Dedifferentiated amniotic fluid mesenchymal stem cell (primary cell): ENCODE measurements at regions not wholly inside any gene's neighbourhood (a gene's known extent, or its start where the extent isn't known, plus 50 kb on each side); places are given as distances from the start of the nearest gene placed in this dataset.
"Not testable (repeated sequence)": the region's sequence is repeated elsewhere in the genome, so short reads cannot be mapped to it uniquely, and the experiment has no call there.

Experiments used
- DNase-seq: peaks from one replicate; pipeline ENCODE4 v3.0.0-alpha.2; 2016; ENCODE audit errors: extremely low spot score

DNA sequence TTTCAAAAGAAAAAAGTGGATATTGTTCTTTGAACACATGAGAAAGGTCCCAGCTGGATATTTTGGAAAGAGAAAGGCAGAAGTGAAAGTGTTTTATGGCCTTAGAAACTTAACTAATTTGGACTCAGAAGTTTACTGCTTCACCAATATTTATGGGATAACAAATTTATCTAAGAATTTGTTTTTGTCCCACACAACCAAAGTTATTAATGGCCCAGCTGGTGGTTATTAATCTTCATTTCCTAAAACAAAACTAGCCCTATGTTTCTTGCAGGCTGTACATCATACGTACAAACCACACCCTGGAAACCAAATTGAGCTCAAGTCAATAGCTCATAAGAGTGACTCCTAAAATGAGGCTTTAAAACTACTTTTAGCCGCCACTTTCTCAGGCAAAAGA lies 372.9 kb upstream of the LMCD1 start:
- DNase-seq = no peak

DNA sequence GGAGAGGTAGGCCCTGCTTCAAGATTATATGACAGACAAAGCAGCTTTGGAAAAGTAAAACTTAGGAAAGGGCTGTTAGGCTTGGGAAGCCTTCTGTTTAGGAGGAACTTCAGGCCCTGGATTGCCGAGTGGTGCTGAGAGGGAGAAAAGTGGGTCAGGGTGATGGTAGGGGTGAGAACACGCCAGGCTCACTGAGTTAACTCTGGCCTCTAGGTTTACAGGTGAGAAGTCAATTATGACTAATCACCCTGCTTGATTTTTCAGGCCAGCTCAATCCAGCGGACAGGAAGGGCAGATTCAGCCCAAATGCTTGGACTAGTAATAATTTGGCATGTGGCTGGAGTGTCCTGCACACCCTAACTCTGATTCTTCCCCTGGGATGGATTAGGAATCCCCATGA lies 365.1 kb upstream of the LMCD1 start:
- DNase-seq = no peak

DNA sequence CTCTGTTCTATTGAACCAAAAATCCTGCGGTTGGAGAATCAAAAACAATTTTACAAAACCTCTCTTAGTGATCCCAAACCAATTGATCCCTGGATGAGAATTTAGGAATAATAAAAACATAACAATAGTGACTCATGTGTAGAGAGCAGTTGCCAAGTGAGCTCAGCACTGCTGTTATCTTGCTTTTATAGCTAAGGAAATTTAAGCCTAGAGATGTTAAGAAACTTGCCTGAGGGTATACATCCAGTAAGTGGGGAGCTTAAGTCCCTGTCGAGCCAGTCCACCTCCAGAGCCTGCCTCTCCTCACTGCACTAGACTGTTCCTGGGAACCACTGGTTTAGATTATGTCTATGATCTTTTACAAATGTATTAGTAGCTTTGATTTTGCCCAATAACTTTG lies 358.4 kb upstream of the LMCD1 start:
- no peak for DNase-seq

DNA sequence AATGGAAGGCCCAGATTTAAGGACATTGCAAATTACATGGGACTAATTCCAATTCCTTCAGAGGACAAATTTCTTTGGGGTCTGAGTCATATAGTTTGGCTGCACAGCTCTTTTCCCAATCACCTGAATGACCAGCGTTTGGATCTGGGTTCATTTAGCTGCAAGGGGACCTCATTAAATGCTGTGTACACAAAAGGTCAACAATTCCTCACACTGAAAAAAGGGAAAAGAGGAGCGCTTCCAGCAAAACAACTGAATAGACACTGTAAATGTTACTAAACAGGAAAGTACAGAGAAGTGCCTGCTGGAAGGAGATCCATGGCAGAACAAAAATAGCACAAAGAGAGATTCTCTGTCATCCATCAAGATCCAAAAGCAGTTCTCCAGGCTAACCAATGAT lies 356.0 kb upstream of the LMCD1 start:
- DNase-seq = no peak

DNA sequence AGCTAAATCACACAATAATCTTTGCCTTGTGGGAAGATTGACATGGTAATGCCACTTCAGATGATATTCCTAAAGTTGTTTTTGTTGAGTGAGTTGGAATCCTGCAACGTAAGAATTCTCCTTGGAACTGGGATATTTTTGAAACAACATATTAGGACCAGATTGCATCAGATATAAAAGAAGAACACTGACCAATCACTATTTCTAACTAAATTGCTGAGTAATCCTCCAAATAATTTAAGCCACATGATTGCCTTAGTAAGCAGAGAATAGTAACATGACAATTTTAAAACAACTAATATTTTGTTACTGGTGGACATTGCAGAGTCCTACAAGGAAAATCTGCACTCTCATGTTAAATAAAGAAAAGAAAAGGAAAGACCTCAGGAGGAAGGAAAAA lies 353.9 kb upstream of the LMCD1 start:
- DNase-seq = peak; percentile 66

DNA sequence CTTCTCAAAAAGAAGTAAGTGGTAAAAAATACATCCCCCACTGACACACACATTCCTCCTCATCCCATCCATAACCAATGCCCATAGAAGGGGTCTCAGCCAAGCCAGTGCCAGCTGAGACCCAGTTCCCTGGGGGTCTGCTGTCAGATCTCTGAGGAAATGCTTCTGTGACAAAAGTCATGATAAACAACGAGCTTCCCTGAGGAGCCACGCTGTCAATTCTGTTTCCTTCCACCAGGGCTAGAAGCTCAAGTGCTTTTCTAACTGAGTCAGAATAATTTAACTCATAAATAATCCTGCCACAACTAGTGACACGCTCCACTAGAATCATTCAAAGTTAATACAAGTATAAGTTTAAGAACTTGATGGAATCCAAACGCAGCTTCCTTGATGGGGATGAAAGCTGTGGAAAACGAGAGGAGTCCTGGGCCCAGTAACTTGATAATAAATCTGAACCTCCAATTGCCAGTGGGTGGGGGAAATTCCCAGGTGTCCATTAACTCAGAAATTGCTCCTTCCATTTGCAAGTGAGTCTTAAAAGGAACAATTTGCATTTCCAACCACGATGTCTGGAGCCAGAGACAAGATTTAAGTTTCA lies 348.7 kb upstream of the LMCD1 start:
- no peak for DNase-seq

DNA sequence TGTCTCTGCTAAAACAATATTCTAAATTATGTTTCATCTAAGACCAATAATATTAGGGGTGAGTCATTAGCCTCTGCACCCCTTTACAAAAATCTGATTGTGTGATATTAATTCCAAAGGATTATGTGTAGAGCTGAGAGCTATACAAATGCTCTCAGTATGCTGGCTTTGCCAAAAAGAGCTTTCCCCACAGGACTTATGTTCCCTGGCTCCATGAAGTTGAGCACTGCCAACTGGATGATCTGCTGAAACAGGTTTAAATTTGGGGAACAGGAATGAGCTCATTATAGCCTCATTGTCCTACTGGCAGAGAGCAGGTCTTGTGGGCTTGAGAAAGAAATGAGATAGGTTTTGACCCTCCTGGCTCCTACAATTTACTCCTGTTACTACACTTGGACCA lies 347.8 kb upstream of the LMCD1 start:
- no peak for DNase-seq

DNA sequence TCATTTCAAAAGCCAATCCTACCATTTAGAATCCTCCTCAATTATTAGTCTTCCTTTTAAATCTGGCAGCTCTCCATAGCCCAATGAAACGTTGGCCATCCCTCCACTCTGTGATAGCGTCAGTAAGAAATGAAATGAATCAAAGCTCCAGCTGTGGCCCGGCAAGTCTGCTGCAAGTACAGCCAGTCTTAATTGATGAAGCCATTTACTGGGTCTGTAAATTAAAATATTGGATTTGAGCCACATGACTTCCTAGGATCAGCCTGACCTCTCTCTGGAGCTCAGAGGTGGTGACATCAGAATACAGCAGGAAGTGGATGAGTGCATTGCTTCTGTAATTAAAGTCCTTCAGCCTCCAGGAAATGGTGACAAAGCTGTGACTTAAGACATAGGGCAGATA lies 347.0 kb upstream of the LMCD1 start:
- no peak for DNase-seq

DNA sequence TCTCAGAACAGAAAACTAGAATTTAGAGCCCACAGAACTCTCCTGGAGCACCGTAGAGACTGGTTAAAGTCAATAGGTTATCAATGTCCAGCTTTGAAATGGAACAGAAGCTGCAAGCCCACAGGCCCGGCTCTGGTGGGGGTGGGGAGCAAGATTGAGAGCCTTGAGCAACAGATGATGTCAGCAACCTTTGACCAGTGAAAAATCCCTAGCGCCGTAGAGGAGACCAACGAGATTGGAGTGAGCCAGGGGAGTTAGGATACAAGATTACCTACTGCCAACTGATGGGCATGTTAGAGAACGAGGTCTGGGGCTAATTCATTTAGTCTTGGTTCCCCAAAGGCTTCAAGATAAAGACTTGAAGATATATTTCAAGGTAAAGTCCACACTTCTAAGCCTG lies 345.5 kb upstream of the LMCD1 start:
- DNase-seq = no peak

DNA sequence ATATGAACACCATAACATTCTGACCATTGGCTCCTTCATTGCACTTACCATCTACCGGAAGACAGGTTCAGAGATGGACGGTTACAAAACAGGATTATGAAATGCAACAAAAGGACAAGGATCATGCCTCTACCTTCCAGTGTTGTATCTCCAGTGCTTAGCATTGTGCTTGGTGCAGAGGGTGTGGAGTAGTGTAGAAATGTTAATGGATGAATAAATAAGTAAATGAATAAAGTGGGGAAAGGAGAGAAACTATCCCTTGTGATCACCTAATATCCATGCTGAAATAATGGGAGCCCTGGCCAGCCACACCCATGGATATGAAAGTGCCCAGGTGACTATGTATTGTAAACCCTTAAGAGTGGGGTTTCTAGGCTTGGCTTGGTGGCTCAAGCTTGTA lies 344.8 kb upstream of the LMCD1 start:
- no peak for DNase-seq

DNA sequence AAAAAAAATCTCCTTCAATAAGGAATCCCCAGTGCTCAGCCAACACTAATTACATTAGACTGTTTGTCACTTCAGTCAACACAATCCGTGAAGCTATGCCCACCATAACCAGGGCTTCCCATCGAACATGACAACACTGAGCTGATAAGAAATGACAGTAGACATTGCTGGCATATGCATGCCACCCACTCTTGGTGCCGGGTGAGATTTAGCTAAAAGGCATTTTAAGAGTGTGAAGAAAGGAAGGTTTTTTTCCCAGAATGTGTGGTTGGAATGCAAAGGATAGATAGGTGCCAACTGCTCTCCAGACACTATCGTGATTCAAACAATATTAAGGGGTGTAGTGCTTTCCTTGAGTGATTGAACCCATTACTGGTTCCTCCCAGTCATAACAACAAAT lies 344.0 kb upstream of the LMCD1 start:
- DNase-seq = no peak

DNA sequence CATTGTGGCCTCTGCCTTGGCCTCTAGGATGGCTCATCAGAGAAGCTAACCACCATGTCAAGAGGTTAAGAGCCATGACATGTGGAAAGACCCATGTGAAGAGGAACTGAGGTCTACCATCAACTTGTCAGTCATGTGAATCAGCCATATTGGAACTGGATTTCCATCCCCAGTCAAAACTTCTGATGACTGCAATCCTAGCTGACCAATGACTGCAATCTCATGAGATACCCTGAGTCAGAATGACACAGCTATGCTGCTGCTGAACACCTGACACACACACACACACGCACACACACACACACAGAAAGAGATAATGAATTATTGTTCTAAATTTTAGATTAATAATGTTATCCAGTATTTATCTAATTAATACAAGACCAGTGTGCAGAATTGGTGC lies 337.5 kb upstream of the LMCD1 start:
- DNase-seq = no peak

DNA sequence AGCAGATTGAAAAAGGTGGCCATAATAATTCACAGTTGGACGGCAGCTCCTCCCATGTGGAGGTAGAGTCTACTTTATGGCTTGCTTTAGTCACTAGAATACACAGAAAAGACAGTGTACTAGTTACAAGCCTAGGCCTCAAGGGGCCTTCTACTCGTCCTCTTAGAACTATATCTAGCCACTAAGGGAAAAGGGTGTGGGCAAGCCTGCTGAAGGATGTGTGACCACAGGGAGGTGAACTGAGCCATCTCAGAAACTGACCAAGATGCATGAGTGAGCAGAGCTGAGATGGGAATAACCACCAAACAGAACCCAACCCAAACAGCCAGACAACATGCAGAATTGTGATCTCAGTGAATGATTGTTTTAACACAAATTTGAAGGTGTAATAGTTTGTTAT lies 335.6 kb upstream of the LMCD1 start:
- no peak for DNase-seq

DNA sequence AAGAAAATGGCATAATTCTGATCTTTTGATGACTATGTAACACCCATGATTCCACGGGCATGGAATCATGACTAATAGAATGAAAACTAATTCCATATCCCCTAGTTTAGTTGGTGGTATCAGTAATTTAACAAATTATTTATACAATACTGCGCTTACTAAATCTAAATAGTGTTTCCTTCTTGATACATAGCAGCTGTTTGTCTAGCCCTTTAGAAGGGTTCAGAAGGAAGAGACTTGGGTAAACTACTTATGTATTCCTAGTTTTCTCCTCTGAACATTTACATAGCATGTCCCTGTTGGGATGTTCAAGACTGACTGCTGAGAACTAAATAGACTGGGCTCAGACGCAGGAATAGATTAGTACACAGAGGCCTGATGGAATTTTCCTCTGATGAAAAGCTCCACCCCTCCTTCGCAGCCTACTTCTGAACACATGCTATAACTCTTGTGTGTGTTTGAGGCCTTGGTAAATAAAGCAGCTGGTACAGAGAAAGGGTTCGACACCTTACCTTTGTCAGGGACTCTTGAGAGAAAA lies 330.6 kb upstream of the LMCD1 start:
- DNase-seq = no peak

DNA sequence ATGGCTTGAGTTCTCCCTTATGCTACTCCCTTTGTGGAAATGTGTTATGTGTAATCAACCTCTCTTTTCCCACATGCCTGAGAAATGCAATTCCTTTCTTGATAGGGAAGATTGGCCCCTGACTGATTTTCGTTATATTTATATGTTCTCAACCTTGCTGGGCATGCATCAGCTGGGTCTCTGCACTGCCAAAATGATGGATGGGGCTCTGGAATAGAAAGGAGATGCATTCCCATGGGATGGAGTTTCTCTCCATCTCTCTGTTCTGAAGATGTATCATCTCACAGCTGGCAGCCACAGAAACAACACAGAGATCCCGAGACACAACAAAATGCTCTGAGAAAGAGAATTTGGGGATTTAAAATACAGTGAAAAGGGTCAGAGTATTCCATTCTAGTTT lies 327.7 kb upstream of the LMCD1 start:
- DNase-seq = no peak

DNA sequence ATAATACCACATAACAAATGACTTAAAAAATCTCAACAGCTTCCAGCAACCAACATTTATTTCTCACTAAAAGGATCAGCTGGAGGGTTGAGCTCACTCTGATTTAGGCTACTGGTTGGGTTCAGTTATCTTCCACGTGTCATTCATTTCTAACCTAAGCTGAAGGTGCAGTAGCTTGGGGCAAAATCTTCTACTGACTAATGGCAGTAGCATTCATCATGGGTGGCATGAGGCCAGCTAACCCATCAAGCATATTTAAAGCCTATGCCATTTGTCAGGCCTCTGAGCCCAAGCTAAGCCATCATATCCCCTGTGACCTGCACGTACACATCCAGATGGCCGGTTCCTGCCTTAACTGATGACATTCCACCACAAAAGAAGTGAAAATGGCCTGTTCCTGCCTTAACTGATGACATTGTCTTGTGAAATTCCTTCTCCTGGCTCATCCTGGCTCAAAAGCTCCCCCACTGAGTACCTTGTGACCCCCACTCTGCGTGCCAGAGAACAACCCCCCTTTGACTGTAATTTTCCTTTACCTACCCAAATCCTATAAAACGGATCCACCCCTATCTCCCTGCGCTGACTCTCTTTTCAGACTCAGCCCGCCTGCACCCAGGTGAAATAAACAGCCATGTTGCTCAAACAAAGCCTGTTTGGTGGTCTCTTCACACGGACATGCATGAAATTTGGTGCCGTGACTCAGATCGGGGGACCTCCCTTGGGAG lies 324.7 kb upstream of the LMCD1 start:
- DNase-seq = not testable (repeated sequence)

DNA sequence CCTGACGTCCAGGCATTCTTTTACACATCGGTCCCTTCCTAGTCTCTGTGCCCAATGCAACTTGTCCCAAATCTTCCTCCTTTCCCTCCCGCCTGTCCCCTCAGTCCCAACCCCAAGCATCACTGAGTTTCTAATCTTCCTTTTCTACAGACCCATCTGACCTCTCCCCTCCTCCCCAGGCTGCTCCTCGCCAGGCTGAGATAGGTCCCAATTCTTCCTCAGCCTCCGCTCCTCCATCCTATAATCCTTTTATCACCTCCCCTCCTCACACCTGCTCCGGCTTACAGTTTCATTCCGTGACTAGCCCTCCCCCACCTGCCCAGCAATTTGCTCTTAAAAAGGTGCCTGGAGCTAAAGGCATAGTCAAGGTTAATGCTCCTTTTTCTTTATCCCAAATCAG lies 323.1 kb upstream of the LMCD1 start:
- not testable (repeated sequence) for DNase-seq

DNA sequence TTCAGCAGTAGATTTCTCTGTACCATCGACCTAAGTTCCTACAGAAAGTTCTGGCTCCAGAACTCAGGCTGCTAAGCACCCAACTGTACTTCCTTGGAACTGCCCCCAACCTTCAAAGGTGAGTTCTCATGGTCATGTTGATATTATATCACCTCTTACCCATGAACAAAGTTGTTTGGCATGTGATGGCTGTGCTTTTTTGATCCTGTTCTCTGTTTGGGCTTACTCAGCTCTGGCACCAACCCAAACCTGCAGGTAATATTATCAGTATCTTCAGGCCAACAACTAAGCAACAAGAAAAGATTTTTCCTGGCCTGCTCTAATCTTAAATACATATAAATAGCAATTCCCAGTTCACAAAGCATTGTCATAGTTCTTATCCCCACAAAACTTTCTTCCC lies 318.7 kb upstream of the LMCD1 start:
- no peak for DNase-seq

DNA sequence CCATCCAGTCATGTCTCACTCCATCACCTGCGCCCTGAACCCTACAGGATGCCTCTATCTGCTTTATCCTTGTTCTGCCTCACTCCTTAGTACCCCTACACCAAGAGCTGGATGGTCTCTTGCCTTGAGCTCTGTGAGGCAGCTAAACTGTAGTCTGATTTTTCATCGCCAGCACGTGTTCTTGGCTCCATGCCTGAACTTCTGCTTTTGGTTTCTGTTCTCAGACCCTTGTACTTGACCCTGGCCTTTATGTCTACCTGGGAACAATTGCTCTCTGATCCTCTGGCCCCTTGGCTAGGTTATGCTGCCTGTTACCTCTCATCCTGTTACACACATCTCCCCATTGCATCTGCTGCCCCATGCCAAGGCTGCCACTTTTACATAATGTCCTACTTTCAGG lies 318.0 kb upstream of the LMCD1 start:
- DNase-seq = no peak

DNA sequence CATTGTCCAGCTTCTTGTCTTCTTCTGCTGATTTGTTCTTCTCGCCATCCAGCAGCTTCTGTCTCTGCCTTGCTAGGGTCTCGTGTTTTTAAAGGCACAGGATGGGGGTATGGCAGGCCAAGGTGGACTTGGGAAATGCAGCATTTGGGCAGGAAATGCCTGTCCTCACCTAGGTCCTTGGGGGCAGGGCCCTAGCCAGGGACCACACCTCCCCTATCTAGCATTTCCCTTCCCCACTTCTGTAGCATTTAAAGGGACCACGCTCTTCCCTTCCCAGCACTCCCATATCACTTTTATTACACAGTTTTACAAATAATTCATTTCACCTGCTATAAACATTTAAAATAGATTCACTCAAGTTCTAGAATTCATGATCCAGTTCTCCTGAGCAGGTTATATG lies 315.4 kb upstream of the LMCD1 start:
- no peak for DNase-seq

DNA sequence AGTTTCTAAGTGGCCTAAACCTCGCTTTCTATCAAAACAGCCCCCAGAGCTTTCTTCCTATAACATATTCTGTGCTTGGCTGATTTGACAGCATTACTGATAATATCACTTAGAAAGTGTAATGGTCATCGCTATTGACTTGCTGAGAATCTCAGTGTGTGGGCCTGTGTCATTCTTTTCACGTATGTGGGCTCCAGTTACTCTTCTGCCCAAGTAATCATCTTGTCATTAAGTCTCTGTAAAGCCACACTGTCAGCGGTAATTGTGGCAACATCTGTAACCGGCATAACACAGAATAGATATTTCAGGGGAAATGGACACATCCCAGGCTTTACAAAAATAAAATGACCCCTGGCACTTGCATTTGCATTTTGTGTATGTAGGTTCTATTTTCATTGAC lies 313.6 kb upstream of the LMCD1 start:
- DNase-seq = no peak

DNA sequence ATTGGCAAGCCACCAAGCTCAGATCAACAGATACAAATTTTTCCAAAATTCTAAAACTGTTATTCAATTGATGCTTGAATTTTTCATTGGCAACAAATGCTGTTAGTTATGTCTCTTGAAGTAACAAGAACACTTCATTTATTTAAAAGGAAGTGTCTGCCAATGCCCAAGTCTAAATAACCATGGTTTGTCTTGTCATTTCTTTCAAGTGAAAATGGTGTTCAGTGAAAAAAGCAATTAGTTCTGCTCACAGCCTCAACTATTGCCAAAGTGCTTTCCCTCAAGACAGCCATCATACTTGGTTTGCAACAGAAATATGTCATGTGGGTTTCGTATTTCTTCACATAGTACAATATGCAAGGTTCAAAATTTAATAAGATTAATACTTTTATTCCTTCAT lies 312.6 kb upstream of the LMCD1 start:
- no peak for DNase-seq

DNA sequence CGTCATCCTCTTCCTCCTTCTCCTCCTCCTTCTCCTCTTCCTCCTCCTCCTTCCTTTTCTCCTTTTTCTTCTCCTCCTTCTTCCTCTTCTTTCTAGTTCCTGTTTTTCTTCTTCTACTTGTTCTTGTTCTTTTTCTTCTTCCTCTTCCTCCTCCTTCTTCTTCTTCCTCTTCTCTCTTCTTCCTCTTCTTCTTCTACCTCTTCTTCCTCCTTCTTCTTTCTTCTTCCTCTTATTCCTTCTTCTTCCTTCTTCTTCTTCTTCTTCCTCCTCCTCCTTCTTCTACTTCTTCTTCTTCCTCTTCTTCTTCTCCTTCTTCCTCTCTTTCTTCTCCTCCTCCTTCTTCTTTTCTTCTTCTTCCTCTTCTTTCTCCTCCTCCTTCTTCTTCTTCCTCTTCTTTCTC lies 310.2 kb upstream of the LMCD1 start:
- DNase-seq = no peak

DNA sequence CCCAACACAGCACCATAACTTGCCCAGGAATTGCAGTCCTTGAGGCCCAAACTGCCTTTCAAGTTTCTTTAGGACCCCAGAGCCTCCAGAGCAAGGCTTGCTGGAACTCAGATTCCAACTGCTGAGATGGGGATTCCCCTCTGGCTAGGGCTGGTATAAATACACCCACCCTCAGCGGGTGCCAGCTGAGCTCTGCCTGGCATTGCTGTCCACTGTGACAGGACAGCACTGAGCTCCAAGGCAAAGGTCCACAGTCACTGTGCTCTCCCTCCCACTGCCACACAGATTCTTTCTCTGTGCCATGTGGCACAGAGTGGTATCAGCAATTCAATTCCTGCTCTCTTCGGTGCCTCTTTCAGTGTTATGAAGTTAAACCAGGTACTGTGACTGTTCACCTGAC lies 304.2 kb upstream of the LMCD1 start:
- DNase-seq = no peak
